HCT116 (cell line): ENCODE measurements at regions not wholly inside any gene's neighbourhood (a gene's known extent, or its start where the extent isn't known, plus 50 kb on each side); places are given as distances from the start of the nearest gene placed in this dataset.

Source experiments
- ATAC-seq: fragments of 200-7000 bp; cut with Tn5 transposase; 2 replicates; pipeline ENCODE4 v1.9.1; 2020; ENCODE audit warnings: mild to moderate bottlenecking, moderate library complexity
- BruUV-seq: library from RNA; stranded (reverse); fragments of 400-500 nt; replicated peaks from 2 replicates; lab custom pipeline; 2021; lab: Mats Ljungman, UMichigan
- CTCF ChIA-PET: fragments of 300-600 bp; sonication (Branson Sonifier 250); formaldehyde crosslinking; loops from one replicate; lab custom pipeline; 2021; ENCODE audit warnings: antibody characterized with exemption; lab: Charles Lee
- POLR2A ChIA-PET: fragments of 300-600, 350-600 bp; sonication (Branson Sonifier 250); formaldehyde crosslinking; loops from one replicate; lab custom pipeline; 2021; ENCODE audit warnings: antibody characterized with exemption; lab: Charles Lee
- RAD21 ChIA-PET, 2 experiments: fragments of 300-600 bp; sonication (Branson Sonifier 250); formaldehyde crosslinking; loops; one replicate each; lab custom pipeline; 2023; ENCODE audit warnings: low total read pairs in 2 of 2; ENCODE audit not compliant: uncharacterized antibody in 2 of 2, unreplicated experiment in 2 of 2, low non-redundant PET in 1 of 2; lab: Charles Lee
- DNase-seq: peaks from one replicate; pipeline ENCODE4 v3.0.0-alpha.2; 2010; ENCODE audit warnings: low read depth, low spot score
- H2AFZ ChIP-seq: fragments of 200-600 bp; shearing (Covaris generic), sonication (generic); 2 replicates; pipeline ENCODE4 v1.6.1; 2017; ENCODE audit warnings: low read depth, mixed run types, mixed read lengths, antibody characterized with exemption, low read length; ENCODE audit not compliant: poor library complexity, severe bottlenecking
- H3K27ac ChIP-seq: 2 replicates; pipeline ENCODE4 v1.5.1; 2012; ENCODE audit warnings: low read depth, low read length
- H3K27me3 ChIP-seq: fragments of 200-600 bp; sonication (generic); 2 replicates; pipeline ENCODE4 v1.6.1; 2016; ENCODE audit warnings: mixed run types, low read length, mixed read lengths; ENCODE audit not compliant: insufficient read depth
- H3K36me3 ChIP-seq, 2 experiments: fragments of 200-500 bp in 1 of 2; fragments of 200-600 bp in 1 of 2; sonication (Bioruptor generic) in 1 of 2; sonication (generic) in 1 of 2; 2 replicates each; pipeline versions ENCODE4 v1.5.1 to v1.6.1; 2014 to 2016; ENCODE audit warnings: low read length in 2 of 2, inconsistent platforms in 1 of 2, mixed read lengths in 1 of 2, mixed run types in 1 of 2; ENCODE audit not compliant: insufficient read depth in 2 of 2, control insufficient read depth in 1 of 2
- H3K4me1 ChIP-seq, 2 experiments: fragments of 200-600 bp in 1 of 2; sonication (generic) in 1 of 2; 2 replicates each; pipeline versions ENCODE4 v1.5.1 to v1.6.1; 2012 to 2017; ENCODE audit warnings: low read length in 2 of 2, inconsistent platforms in 1 of 2, mild to moderate bottlenecking in 1 of 2, mixed read lengths in 1 of 2, mixed run types in 1 of 2, moderate library complexity in 1 of 2; ENCODE audit not compliant: insufficient read depth in 2 of 2, control insufficient read depth in 1 of 2
- H3K4me2 ChIP-seq: fragments of 200-600 bp; sonication (generic); 2 replicates; pipeline ENCODE4 v1.6.1; 2017; ENCODE audit warnings: mixed run types, low read length, mixed read lengths
- H3K4me3 ChIP-seq, 2 experiments: fragments of 200-600 bp in 1 of 2; sonication (generic) in 1 of 2; replicated peaks in 1 of 2; 2 replicates each; pipeline ENCODE4 v1.5.1; 2011 to 2016; ENCODE audit warnings: low read length in 2 of 2, control low read depth in 1 of 2, low read depth in 1 of 2, mild to moderate bottlenecking in 1 of 2, mixed read lengths in 1 of 2, mixed run types in 1 of 2
- H3K79me2 ChIP-seq: fragments of 200-600 bp; sonication (generic); 2 replicates; pipeline ENCODE4 v1.6.1; 2017; ENCODE audit warnings: mild to moderate bottlenecking, mixed run types, low read length, moderate library complexity, mixed read lengths; ENCODE audit not compliant: insufficient read depth
- H3K9ac ChIP-seq: fragments of 200-600 bp; sonication (generic); 2 replicates; pipeline ENCODE4 v1.6.1; 2016; ENCODE audit warnings: low read length, mixed read lengths
- H3K9me2 ChIP-seq: fragments of 200-600 bp; sonication (generic), shearing (Covaris generic); 2 replicates; pipeline ENCODE4 v1.6.1; 2017; ENCODE audit warnings: mixed run types, mild to moderate bottlenecking, moderate library complexity; ENCODE audit not compliant: insufficient read depth
- H3K9me3 ChIP-seq, 2 experiments: fragments of 200-500 bp in 1 of 2; fragments of 200-600 bp in 1 of 2; sonication (Bioruptor generic) in 1 of 2; sonication (generic) in 1 of 2; 2 replicates each; pipeline ENCODE4 v1.6.1; 2014 to 2017; ENCODE audit warnings: low read length in 2 of 2, mixed read lengths in 2 of 2, inconsistent platforms in 1 of 2, low read depth in 1 of 2, mild to moderate bottlenecking in 1 of 2, mixed run types in 1 of 2, moderate library complexity in 1 of 2; ENCODE audit not compliant: control insufficient read depth in 1 of 2, insufficient read depth in 1 of 2
- H4K20me1 ChIP-seq: fragments of 200-600 bp; sonication (generic), shearing (Covaris generic); 2 replicates; pipeline ENCODE4 v1.6.1; 2017; ENCODE audit warnings: mixed run types, mild to moderate bottlenecking, moderate library complexity; ENCODE audit not compliant: insufficient read depth
- CBX3 ChIP-seq: IDR thresholded peaks from 2 replicates; pipeline ENCODE4 v1.6.1; 2012; ENCODE audit warnings: low read depth
- EGR1 ChIP-seq: IDR thresholded peaks from 2 replicates; pipeline ENCODE4 v1.6.1; 2012; ENCODE audit warnings: low read depth
- ELF1 ChIP-seq: IDR thresholded peaks from 2 replicates; pipeline ENCODE4 v1.6.1; 2012; ENCODE audit warnings: low read depth, borderline replicate concordance
- EZH2 ChIP-seq: fragments of 200-600 bp; sonication (generic); IDR thresholded peaks from 2 replicates; pipeline ENCODE4 v1.6.1; 2017; ENCODE audit warnings: antibody characterized with exemption, mixed run types
- EZH2phosphoT487 ChIP-seq: fragments of 200-600 bp; IDR thresholded peaks from 2 replicates; pipeline ENCODE4 v1.6.1; 2018; ENCODE audit warnings: antibody characterized with exemption, borderline replicate concordance
- FOSL1 ChIP-seq: IDR thresholded peaks from 2 replicates; pipeline ENCODE4 v1.6.1; 2012; ENCODE audit warnings: low read depth
- POLR2A ChIP-seq: IDR thresholded peaks from 2 replicates; pipeline ENCODE4 v1.7.0; 2011; ENCODE audit warnings: borderline replicate concordance; ENCODE audit not compliant: insufficient read depth, insufficient read length; ENCODE audit errors: extremely low read depth
- POLR2AphosphoS5 ChIP-seq: IDR thresholded peaks from 2 replicates; pipeline ENCODE4 v1.6.1; 2011; ENCODE audit warnings: mild to moderate bottlenecking, low read depth, low read length, moderate library complexity
- RAD21 ChIP-seq: IDR thresholded peaks from 2 replicates; pipeline ENCODE4 v1.6.1; 2012; ENCODE audit warnings: low read depth, mild to moderate bottlenecking
- SIN3A ChIP-seq: IDR thresholded peaks from 2 replicates; pipeline ENCODE4 v1.6.1; 2012; ENCODE audit warnings: low read depth
- SRF ChIP-seq: IDR thresholded peaks from 2 replicates; pipeline ENCODE4 v1.6.1; 2012; ENCODE audit warnings: low read depth
- TCF7L2 ChIP-seq: IDR thresholded peaks from 2 replicates; pipeline ENCODE4 v1.7.0; 2011; ENCODE audit warnings: borderline replicate concordance, inconsistent platforms; ENCODE audit not compliant: insufficient read depth, insufficient read length; ENCODE audit errors: extremely low read depth
- YY1 ChIP-seq: IDR thresholded peaks from 2 replicates; pipeline ENCODE4 v1.6.1; 2011; ENCODE audit warnings: low read length, low read depth, moderate library complexity, mild to moderate bottlenecking; ENCODE audit not compliant: insufficient replicate concordance; ENCODE audit errors: extremely low read depth
- ZFX ChIP-seq: fragments of 450-650 bp; IDR thresholded peaks from 2 replicates; pipeline ENCODE4 v1.6.1; 2017
- ZNF274 ChIP-seq: fragments of 200-500 bp; sonication (Bioruptor generic); IDR thresholded peaks from 2 replicates; pipeline ENCODE4 v1.6.1; 2014; ENCODE audit warnings: mild to moderate bottlenecking, low read depth, low read length, inconsistent platforms
- intact Hi-C: fragments of 100-400 bp; cut with micrococcal nuclease; formaldehyde crosslinking; loops from 2 replicates; pipeline ENCODE4 v1.10.0; 2022
- TF ChIP-seq, protein P1 (sequence below): IDR thresholded peaks from 2 replicates; pipeline ENCODE4 v1.6.1; 2012; ENCODE audit warnings: low read depth
- TF ChIP-seq, protein P2 (sequence below), 3 experiments: fragments of 200-600 bp in 1 of 3; sonication (generic) in 1 of 3; IDR thresholded peaks in 2 of 3; conservative IDR thresholded peaks in 1 of 3; 2 replicates each; pipeline ENCODE4 v1.5.1; 2012 to 2017; ENCODE audit warnings: low read depth in 2 of 3, low read length in 2 of 3, antibody characterized with exemption in 1 of 3, borderline replicate concordance in 1 of 3, control low read depth in 1 of 3, mild to moderate bottlenecking in 1 of 3, mixed read lengths in 1 of 3, mixed run types in 1 of 3, moderate library complexity in 1 of 3; ENCODE audit not compliant: insufficient read depth in 1 of 3
- TF ChIP-seq, protein P3 (sequence below): IDR thresholded peaks from 2 replicates; pipeline ENCODE4 v1.6.1; 2012
- TF ChIP-seq, protein P4 (sequence below): IDR thresholded peaks from 2 replicates; pipeline ENCODE4 v1.6.1; 2012

DNA sequence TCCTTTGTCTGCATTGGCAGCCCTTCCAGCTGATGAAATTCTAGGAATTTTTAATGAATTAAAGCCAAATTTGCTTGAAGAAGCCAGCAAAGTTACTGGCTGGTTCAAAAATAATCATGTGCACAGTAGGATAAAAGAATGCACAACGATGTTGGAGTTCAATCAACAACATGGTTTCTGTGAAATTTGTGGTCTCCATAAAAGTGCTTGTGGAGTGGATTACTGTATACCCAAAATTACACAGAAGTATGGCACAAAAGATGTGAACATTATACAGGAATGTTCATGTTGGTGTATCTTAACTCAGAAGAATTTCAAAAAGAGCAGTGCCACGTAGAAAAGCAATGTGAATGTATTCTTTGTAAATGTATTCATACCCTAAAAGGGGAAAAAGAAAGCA is 105.0 kb upstream of the METAP2 start (continued):
- TF ChIP-seq, protein P1, sequence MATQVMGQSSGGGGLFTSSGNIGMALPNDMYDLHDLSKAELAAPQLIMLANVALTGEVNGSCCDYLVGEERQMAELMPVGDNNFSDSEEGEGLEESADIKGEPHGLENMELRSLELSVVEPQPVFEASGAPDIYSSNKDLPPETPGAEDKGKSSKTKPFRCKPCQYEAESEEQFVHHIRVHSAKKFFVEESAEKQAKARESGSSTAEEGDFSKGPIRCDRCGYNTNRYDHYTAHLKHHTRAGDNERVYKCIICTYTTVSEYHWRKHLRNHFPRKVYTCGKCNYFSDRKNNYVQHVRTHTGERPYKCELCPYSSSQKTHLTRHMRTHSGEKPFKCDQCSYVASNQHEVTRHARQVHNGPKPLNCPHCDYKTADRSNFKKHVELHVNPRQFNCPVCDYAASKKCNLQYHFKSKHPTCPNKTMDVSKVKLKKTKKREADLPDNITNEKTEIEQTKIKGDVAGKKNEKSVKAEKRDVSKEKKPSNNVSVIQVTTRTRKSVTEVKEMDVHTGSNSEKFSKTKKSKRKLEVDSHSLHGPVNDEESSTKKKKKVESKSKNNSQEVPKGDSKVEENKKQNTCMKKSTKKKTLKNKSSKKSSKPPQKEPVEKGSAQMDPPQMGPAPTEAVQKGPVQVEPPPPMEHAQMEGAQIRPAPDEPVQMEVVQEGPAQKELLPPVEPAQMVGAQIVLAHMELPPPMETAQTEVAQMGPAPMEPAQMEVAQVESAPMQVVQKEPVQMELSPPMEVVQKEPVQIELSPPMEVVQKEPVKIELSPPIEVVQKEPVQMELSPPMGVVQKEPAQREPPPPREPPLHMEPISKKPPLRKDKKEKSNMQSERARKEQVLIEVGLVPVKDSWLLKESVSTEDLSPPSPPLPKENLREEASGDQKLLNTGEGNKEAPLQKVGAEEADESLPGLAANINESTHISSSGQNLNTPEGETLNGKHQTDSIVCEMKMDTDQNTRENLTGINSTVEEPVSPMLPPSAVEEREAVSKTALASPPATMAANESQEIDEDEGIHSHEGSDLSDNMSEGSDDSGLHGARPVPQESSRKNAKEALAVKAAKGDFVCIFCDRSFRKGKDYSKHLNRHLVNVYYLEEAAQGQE, result no peak

GRCh38 chr12:95371571-95371970 is 102.4 kb upstream of the METAP2 start:
- no peaks in the 10 kb centered on the region for H3K9me3 ChIP-seq
- H3K79me2 ChIP-seq, result no peaks in the 10 kb centered on the region
- no peaks in the 10 kb centered on the region for H3K9me2 ChIP-seq
- no peaks in the 10 kb centered on the region for H3K36me3 ChIP-seq
- H3K4me1 ChIP-seq, result no peaks in the 10 kb centered on the region
- intact Hi-C loops, result no loop called here
- H3K4me2 ChIP-seq, result no peak overlapping the region
- no peak overlapping the region for H3K9ac ChIP-seq
- BruUV-seq, result no TSS peak
- H3K27me3 ChIP-seq, result no peaks in the 10 kb centered on the region
- no peak overlapping the region for H3K4me3 ChIP-seq
- no peak for ATAC-seq
- ChIA-PET CTCF (no interaction called here), RAD21 (no interaction called here), POLR2A (no interaction called here)
- no peaks in the 10 kb centered on the region for H4K20me1 ChIP-seq
- H2AFZ ChIP-seq, result peak overlapping the region; percentile 26
- no peak overlapping the region for H3K27ac ChIP-seq
- no peak for DNase-seq
- TF ChIP-seq POLR2AphosphoS5 (no peak), EZH2phosphoT487 (no peak), RAD21 (no peak), EZH2 (no peak), FOSL1 (no peak), YY1 (no peak), TCF7L2 (no peak), SIN3A (no peak), POLR2A (no peak), CBX3 (no peak), ZFX (no peak), EGR1 (no peak), ELF1 (no peak), ZNF274 (no peak), SRF (no peak)
- TF ChIP-seq, protein P2, sequence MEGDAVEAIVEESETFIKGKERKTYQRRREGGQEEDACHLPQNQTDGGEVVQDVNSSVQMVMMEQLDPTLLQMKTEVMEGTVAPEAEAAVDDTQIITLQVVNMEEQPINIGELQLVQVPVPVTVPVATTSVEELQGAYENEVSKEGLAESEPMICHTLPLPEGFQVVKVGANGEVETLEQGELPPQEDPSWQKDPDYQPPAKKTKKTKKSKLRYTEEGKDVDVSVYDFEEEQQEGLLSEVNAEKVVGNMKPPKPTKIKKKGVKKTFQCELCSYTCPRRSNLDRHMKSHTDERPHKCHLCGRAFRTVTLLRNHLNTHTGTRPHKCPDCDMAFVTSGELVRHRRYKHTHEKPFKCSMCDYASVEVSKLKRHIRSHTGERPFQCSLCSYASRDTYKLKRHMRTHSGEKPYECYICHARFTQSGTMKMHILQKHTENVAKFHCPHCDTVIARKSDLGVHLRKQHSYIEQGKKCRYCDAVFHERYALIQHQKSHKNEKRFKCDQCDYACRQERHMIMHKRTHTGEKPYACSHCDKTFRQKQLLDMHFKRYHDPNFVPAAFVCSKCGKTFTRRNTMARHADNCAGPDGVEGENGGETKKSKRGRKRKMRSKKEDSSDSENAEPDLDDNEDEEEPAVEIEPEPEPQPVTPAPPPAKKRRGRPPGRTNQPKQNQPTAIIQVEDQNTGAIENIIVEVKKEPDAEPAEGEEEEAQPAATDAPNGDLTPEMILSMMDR (IDR thresholded peaks at IDR 0.05 in 2 of 3, conservative IDR thresholded peaks at IDR 0.05 in 1 of 3; ENCODE audit: borderline replicate concordance in 1 of 3, insufficient read depth in 1 of 3, low read depth in 2 of 3, low read length in 2 of 3), result no peak
- TF ChIP-seq, protein P3, sequence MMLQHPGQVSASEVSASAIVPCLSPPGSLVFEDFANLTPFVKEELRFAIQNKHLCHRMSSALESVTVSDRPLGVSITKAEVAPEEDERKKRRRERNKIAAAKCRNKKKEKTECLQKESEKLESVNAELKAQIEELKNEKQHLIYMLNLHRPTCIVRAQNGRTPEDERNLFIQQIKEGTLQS, result no peak
- TF ChIP-seq, protein P4, sequence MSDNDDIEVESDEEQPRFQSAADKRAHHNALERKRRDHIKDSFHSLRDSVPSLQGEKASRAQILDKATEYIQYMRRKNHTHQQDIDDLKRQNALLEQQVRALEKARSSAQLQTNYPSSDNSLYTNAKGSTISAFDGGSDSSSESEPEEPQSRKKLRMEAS, result no peak
